Neural cell (in vitro differentiated cells): ENCODE measurements at regions not wholly inside any gene's neighbourhood (a gene's known extent, or its start where the extent isn't known, plus 50 kb on each side); places are given as distances from the start of the nearest gene placed in this dataset.

Experiments
- H2AFZ ChIP-seq: fragments of 200-600, 300-800 bp; sonication (generic), shearing (Covaris generic); 2 replicates; pipeline ENCODE4 v1.6.0; 2014; ENCODE audit warnings: low read depth, mild to moderate bottlenecking, antibody characterized with exemption, low read length, moderate library complexity
- H3F3A ChIP-seq: fragments of 200-600 bp; shearing (Covaris generic); 2 replicates; pipeline ENCODE4 v1.6.1; 2016; ENCODE audit warnings: mild to moderate bottlenecking, moderate library complexity, mixed read lengths, antibody characterized with exemption, low read length; ENCODE audit not compliant: insufficient read depth, poor library complexity, severe bottlenecking
- H3K27ac ChIP-seq: fragments of 200-600, 300-800 bp; sonication (generic), shearing (Covaris generic); 2 replicates; pipeline ENCODE4 v1.5.1; 2014; ENCODE audit warnings: mild to moderate bottlenecking, low read length, moderate library complexity
- H3K27me3 ChIP-seq: fragments of 300-800, 200-600 bp; sonication (generic), shearing (Covaris generic); 2 replicates; pipeline ENCODE4 v1.6.0; 2014; ENCODE audit warnings: mild to moderate bottlenecking, low read depth, low read length, moderate library complexity; ENCODE audit not compliant: insufficient read depth
- H3K36me3 ChIP-seq: fragments of 300-800, 200-600 bp; sonication (generic), shearing (Covaris generic); 2 replicates; pipeline ENCODE4 v1.5.1; 2014; ENCODE audit warnings: mild to moderate bottlenecking, antibody characterized with exemption, low read length, moderate library complexity; ENCODE audit not compliant: insufficient read depth
- H3K4me2 ChIP-seq: fragments of 300-800, 200-600 bp; sonication (generic), shearing (Covaris generic); 2 replicates; pipeline ENCODE4 v1.6.0; 2014; ENCODE audit warnings: mild to moderate bottlenecking, low read length
- H3K4me3 ChIP-seq: fragments of 300-800, 200-600 bp; sonication (generic), shearing (Covaris generic); 2 replicates; pipeline ENCODE4 v1.5.1; 2014; ENCODE audit warnings: mild to moderate bottlenecking, low read length, moderate library complexity
- H3K79me2 ChIP-seq: fragments of 200-600 bp; shearing (Covaris generic); replicated peaks from 2 replicates; pipeline ENCODE4 v1.6.0; 2014; ENCODE audit warnings: mild to moderate bottlenecking, low read length, moderate library complexity; ENCODE audit not compliant: insufficient read depth
- H3K9ac ChIP-seq: fragments of 300-800, 200-600 bp; sonication (generic), shearing (Covaris generic); 2 replicates; pipeline ENCODE4 v1.6.1; 2016; ENCODE audit warnings: mild to moderate bottlenecking, low read length, mixed read lengths
- H3K9me2 ChIP-seq: fragments of 200-600 bp; shearing (Covaris generic); 2 replicates; pipeline ENCODE4 v1.6.1; 2016; ENCODE audit warnings: mild to moderate bottlenecking, low read length, mixed read lengths; ENCODE audit not compliant: insufficient read depth
- H3K9me3 ChIP-seq: fragments of 200-600, 300-800 bp; sonication (generic), shearing (Covaris generic); 2 replicates; pipeline ENCODE4 v1.6.1; 2016; ENCODE audit warnings: mild to moderate bottlenecking, mixed run types, low read length, moderate library complexity, mixed read lengths
- H4K20me1 ChIP-seq: fragments of 200-600 bp; shearing (Covaris generic); 2 replicates; pipeline ENCODE4 v1.6.1; 2016; ENCODE audit warnings: mild to moderate bottlenecking, mixed run types; ENCODE audit not compliant: insufficient read depth
- CTCF ChIP-seq: fragments of 450-650 bp; IDR thresholded peaks from 2 replicates; pipeline ENCODE4 v1.5.1; 2014; ENCODE audit warnings: antibody characterized with exemption, mild to moderate bottlenecking, moderate library complexity; ENCODE audit not compliant: poor library complexity, severe bottlenecking
- EP300 ChIP-seq: fragments of 450-650 bp; conservative IDR thresholded peaks from 2 replicates; pipeline ENCODE4 v1.6.1; 2014; ENCODE audit warnings: antibody characterized with exemption, mild to moderate bottlenecking, moderate library complexity; ENCODE audit not compliant: poor library complexity, severe bottlenecking
- EZH2 ChIP-seq: fragments of 200-600, 300-800 bp; shearing (Covaris generic), sonication (generic); IDR thresholded peaks from 2 replicates; pipeline ENCODE4 v1.6.1; 2014; ENCODE audit warnings: antibody characterized with exemption, low read length, borderline replicate concordance, mild to moderate bottlenecking; ENCODE audit not compliant: insufficient read depth, poor library complexity, severe bottlenecking
- MXI1 ChIP-seq: fragments of 450-650 bp; conservative IDR thresholded peaks from 2 replicates; pipeline ENCODE4 v1.6.1; 2014; ENCODE audit warnings: antibody characterized with exemption, mild to moderate bottlenecking; ENCODE audit not compliant: poor library complexity, severe bottlenecking
- POLR2AphosphoS5 ChIP-seq: IDR thresholded peaks from 2 replicates; pipeline ENCODE4 v1.6.1; 2012
- RAD21 ChIP-seq: fragments of 450-650 bp; conservative IDR thresholded peaks from 2 replicates; pipeline ENCODE4 v1.6.1; 2014; ENCODE audit warnings: antibody characterized with exemption, mild to moderate bottlenecking, moderate library complexity
- REST ChIP-seq: IDR thresholded peaks from 2 replicates; pipeline ENCODE4 v1.6.1; 2012; ENCODE audit warnings: borderline replicate concordance
- SMC3 ChIP-seq: fragments of 450-650 bp; conservative IDR thresholded peaks from 2 replicates; pipeline ENCODE4 v1.6.1; 2014; ENCODE audit warnings: antibody characterized with exemption, mild to moderate bottlenecking, moderate library complexity; ENCODE audit not compliant: poor library complexity
- TAF1 ChIP-seq: IDR thresholded peaks from 2 replicates; pipeline ENCODE4 v1.6.1; 2012; ENCODE audit warnings: low read depth

GRCh38 chr10:120161111-120161510 is 268.6 kb downstream of the SEC23IP start:
- H3K4me2 ChIP-seq, result no peak overlapping the region
- H3K4me3 ChIP-seq, result no peak overlapping the region
- H3K36me3 ChIP-seq, result no peaks in the 10 kb centered on the region
- no peaks in the 10 kb centered on the region for H4K20me1 ChIP-seq
- no peaks in the 10 kb centered on the region for H3K9me2 ChIP-seq
- no peak overlapping the region for H3K27ac ChIP-seq
- no peak overlapping the region for H3K9ac ChIP-seq
- no peaks in the 10 kb centered on the region for H3K9me3 ChIP-seq
- TF ChIP-seq SMC3 (no peak), EZH2 (no peak), REST (no peak), EP300 (no peak), CTCF (no peak), POLR2AphosphoS5 (no peak), MXI1 (no peak)
- H3K27me3 ChIP-seq, result no peaks in the 10 kb centered on the region
- H2AFZ ChIP-seq, result no peak overlapping the region
- no peaks in the 10 kb centered on the region for H3F3A ChIP-seq
- H3K79me2 ChIP-seq, result no peaks in the 10 kb centered on the region

- H3K9me2 ChIP-seq, result no peaks in the 10 kb centered on the region
- H3K9ac ChIP-seq, result no peak overlapping the region
- no peaks in the 10 kb centered on the region for H3K79me2 ChIP-seq
- H2AFZ ChIP-seq, result no peak overlapping the region
- H4K20me1 ChIP-seq, result no peaks in the 10 kb centered on the region
- no peaks in the 10 kb centered on the region for H3K36me3 ChIP-seq
- no peaks in the 10 kb centered on the region for H3K9me3 ChIP-seq
- H3F3A ChIP-seq, result no peaks in the 10 kb centered on the region
- no peak for TF ChIP-seq EP300
- TF ChIP-seq RAD21, result no peak
- TF ChIP-seq REST, result no peak
- TF ChIP-seq SMC3, result no peak
- no peak for TF ChIP-seq TAF1
- TF ChIP-seq MXI1, result no peak
- no peak for TF ChIP-seq EZH2
- TF ChIP-seq CTCF, result no peak
- TF ChIP-seq POLR2AphosphoS5, result no peak
- no peaks in the 10 kb centered on the region for H3K27me3 ChIP-seq
- H3K4me3 ChIP-seq, result no peak overlapping the region
- no peak overlapping the region for H3K27ac ChIP-seq
- no peak overlapping the region for H3K4me2 ChIP-seq
Observed at GRCh38 chr10:120162471-120162870, 269.9 kb downstream of the SEC23IP start.
